ENCODE measurements at regions not wholly inside any gene's neighbourhood (a gene's known extent, or its start where the extent isn't known, plus 50 kb on each side); places are given as distances from the start of the nearest gene placed in this dataset.
"Not testable (repeated sequence)": the region's sequence is repeated elsewhere in the genome, so short reads cannot be mapped to it uniquely, and the experiment has no call there.

DNA sequence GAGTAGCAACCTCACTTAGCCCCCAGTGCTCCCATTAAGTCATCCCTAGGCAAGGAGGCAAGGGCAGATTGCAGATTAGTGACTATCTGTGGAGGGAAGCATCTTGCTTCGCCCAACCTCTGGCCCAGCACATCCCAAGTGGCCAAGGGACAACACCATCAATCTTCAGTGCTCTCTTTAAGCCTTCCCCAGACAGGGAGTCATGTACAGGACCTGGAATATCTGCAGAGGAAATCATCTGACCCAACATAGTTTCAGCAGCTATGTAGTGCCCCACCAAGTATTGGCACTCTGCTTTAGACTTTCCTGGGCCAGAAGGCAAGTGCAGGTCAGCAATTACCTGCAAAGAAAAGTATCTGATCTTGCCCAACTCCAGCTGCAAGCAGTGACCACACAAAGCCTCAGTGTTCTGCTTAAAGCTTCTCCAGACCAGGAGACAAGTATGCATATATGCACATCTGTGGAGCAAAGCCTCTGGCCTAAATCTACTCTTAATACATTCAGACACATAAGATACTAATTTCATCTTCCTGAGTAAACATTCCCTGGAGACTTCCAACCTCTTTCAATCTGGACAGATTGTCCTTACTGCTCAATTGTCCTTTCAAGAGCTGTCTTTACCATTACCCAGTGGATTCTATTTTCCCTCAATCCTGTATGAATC lies 224.8 kb upstream of the VLDLR start:
- DNase-seq, result no peak

DNA sequence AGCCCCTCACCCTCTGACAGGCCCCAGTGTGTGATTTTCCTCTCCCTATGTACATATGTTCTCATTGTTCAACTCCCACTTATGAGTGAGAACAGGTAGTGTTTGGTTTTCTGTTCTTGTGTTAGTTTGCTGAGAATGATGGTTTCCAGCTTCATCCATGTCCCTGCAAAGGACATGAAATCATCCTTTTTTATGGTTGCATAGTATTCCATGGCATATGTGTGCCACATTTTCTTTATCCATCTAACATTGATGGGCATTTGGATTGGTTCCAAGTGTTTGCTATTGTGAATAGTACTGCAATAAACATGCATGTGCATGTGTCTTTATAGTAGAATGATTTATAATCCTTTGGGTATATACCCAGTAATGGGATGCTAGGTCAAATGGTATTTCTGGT lies 223.7 kb upstream of the VLDLR start:
- not testable (repeated sequence) for DNase-seq

DNA sequence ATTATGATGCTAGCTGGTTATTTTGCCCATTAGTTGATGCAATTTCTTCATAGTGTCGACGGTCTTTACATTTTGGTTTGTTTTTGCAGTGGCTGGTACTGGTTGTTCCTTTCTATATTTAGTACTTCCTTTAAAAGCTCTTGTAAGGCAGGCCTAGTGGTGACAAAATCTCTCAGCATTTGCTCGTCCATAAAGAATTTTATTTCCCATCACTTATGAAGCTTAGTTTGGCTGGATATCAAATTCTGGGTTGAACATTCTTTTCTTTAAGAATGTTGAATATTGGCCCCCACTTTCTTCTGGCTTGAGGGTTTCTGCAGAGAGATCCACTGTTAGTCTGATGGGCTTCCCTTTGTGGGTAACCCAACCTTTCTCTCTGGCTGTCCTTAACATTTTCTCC lies 219.8 kb upstream of the VLDLR start:
- DNase-seq, result not testable (repeated sequence)

DNA sequence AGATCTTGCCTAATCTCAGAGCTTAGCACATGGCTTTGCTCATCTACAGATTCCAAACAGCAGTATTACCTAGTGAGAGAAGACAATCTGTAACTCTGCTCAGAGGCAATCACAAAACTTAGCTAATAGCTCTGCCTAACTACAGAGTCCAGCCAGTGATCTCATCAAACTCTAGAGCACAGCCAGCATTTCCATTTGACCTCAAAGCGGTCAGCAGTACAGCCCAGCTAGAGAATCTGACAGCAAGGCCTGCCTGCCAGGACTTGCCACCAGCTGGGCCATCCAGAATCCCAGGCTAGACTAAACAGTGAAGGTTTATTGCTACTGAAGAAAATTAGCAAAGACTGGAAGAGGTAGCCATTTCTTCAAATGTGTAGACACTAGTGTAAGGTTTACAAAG lies 217.9 kb upstream of the VLDLR start:
- no peak for DNase-seq

DNA sequence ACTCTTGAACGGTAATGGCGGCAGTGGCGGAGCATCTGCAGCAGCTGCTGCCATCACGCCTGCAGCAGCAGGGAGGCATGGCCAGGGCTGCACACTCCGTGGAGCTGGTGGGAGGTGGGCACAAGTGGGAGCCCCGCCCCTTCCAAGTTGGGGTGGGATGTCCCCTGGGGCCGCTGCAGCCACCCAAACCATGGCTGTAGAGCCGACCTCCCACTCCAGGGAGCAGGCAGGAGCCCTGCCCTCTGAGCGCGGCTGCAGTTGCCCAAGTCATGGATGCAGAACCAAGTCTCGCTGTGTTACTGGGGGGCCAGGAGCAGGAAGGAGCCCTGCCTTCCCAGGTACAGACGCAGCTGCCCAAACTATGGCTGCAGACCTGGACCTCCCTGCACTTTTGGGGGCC lies 215.3 kb upstream of the VLDLR start:
- no peak for DNase-seq

DNA sequence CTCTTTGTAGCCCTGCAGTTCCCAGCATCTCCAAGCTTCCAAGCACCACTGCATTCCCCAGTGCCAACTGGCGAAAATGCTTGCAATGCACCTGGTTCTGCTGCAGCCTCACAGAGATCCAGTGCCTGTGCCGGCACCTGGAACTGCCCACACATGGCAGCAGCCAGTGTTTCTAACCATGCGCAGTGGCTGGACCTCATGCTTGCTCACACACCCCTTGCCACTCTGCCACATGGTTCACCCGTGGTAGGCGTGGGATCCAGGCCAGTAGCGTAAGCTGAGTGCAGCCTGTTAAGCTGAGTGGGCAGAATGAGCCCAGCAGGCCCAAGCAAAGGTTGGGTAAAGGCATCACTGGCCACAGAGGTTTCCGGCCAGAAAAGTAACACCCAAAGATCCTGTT lies 214.1 kb upstream of the VLDLR start:
- DNase-seq, result no peak

DNA sequence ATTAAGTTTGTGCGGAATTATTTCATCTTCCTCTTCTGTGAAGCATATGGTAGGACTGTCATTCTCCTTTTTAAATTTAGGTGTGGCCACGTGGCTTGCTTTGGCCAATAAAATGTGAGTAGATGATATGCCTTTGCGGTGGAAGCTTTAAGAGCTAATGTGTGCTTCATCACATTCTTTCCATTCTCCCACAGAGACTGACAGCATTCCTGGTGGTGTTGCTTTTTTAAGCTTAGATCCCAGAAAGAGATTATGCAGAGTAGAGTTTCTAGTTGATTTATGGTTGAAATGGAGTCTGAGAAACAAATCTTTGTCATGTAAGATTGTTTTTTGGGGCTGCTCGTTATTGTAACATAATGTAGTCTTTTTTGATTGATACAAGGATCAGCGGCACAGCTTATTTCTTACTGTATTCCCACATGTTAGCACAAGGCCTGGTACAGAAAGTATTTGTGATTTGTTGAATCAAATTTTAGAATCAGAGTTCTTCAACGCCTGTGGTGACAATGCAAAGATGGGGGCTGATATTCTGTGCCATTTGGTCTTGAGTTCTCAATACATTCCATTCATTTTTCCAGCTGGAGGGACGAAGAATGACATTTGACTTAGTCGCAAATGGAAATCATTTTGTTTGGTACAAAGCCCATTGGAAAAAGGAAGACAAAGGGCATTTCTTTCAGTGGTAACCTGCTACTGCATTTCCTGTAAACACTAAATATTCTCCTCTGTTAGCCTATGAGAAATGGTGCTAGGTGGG lies 209.9 kb upstream of the VLDLR start:
- no peak for DNase-seq

DNA sequence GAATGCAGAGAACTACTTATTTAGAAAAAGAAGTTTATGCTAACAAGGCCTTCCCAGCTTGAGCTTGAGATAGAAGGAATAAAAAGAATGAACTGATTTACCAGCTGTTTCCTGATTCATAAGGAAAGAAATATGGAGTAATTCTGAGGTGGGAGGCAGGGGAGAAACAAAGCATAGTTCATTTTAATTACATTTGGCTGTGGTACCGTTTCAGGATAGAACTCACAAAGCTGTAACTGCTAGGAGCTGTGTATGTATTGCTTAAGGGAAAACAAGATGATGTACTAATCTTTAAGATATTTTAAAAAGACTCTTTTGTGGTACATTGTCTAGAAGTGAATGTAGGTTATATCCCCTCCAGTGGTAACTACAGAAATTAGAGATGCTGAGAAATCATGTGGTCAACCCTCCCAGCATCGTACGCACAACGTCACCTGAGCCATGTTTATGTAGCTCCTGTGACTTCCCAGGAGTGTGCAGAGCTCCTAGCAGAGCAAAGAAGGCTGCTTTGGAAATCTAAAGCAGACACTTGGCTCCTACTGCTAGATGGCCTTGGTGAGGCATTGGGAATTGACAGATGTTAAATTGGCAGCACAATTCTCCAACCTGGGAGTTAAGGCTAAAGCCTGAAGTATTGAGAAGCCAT lies 208.3 kb upstream of the VLDLR start:
- no peak for DNase-seq

DNA sequence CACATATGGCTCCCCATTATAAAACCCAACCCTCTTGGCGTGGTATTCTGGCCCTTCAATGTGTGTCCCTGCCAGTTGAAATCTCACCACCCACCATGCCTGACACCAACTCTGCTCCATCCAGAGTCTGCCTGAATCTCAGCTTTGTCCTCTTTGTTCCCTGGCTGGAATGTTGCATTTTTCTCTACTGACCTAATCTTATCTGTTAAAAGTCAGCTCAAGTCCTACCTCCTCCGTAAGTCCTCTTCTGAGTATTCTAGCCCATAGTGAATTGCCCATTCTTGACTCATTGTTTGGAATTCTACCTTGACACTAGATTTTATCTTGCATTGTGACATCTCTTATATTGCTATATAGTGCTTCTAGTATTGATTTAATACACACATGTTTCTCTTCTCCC lies 207.1 kb upstream of the VLDLR start:
- DNase-seq, result no peak

DNA sequence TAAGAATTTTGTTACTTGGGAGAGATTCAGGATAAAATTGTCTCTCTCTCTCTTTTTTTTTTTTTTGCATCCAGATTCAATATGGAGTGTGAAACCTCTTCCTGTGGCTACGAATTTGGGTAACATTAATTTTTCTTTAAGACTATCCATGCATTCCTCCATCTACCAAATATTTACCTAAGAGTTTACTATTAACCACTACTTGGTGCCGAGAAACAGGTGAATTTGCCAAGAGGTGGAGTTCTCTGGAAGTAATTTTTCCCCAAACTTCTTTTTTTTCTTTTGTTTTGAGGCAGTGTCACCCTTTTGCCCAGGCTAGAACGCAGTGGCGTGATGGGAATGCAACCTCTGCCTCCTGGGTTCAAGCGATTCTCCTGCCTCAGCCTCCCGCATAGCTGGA lies 206.3 kb upstream of the VLDLR start:
- no peak for DNase-seq

DNA sequence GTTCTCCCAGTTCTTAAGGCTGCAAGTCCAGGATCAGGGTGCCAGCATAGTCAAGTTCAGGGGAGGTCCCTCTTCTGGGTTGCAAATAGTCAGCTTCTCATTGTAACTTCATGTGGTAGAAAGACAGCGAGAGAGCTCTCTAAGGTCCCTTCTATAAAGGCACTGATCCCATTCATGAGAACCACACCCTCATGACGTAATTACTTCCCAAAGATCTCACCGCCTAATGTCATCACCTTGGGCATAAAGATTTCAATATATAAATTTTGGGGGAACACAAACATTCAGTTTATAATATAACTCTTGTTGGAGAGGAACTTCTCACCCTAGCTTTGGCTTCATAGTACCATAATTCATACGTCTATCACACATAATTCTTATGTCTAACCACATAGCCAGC lies 203.9 kb upstream of the VLDLR start:
- DNase-seq, result no peak

DNA sequence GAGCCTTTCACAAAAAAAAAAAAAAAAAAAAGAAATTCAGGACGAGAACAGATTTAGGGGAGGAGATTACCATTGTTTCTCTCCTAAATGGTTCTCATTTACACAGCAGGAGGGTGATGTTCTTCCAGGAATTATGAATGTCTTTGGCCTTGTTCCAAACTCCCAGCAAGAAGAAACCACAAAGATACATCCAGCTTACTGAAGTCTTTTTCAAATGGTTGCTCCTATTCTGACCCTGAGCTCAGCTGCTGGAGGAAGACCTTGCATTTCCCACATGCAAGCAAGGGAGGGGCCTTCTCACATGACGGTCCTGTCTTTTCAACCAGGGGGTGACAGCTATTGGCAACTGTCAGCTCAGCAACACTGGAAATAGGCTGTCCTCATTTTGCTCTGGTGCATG lies 203.0 kb upstream of the VLDLR start:
- DNase-seq, result peak; percentile 90

DNA sequence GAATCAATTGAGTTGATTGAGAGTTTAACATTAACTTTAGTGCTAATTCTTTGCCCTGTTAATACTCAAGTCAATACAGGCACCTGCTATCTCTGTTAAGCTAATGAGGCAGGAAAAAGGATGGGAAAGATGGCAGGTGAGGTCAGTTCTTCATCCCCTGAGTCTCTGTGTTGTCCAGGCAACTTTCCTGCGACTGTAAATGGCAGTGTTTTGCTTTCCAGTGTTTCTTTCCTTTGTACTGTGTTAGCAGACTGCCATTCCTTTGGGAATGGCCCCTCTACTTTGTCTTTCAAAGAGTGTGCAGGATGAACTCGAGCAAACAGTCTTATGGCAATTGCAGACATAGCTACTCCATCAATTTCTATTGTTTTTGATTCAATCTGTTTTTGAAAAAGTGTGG lies 202.2 kb upstream of the VLDLR start:
- no peak for DNase-seq

DNA sequence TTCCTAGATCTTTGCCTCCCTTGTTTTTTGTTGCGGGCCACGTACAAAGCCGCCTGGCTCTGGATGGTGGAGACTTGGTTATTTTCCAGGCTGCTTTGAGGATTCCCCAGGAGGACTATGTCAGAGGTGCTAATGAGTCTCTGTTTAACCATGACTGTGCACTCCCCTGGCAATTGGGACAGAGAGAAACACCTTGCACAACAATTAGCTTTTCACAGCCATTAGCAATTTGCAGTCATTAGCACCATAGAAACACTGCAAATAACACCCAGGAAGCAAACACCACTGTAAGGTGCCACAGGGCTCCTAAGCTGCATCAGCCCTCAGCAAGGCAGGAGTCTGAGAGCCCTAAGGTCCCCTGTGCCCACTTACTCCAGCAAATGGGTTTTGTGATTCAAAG lies 201.0 kb upstream of the VLDLR start:
- no peak for DNase-seq

DNA sequence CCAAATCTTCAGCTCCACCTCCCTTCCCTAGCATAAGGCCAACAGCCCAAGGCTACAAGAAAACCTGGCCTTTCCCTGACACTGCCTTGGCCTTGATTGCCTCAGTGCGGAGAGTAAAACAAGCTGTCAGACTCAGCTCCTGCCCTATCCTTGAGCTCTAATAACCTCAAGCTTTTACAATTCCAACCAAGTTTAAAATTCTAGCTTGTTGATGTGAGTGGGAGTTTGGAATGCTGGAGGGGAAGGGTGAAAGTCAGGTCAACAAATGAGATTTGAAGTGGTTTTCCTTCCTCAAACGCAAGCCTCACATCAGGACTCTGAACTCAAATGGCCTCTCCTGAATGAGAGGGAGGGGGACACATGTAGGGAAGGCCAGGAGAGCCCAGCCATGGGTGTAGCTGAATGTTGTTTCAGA lies 197.0 kb upstream of the VLDLR start:
- peak; percentile 13 for DNase-seq

DNA sequence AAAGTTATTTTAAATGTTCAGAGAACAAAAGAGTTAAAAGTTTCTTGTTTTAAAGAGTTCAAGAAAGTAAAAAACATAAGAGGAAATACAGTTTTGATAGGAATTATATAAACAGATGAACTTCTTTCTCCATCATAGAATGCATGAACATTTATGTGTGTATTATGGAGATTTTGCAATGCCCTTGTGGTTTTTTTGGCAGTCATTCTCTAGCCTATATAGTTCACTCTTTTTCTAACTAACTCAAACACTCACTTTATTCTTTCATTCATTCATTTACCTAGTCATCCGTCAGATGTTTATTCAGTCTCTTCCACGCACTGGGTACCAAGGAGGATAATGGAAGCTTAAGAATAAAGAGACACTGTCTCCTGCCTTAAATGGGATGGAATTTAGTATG lies 195.9 kb upstream of the VLDLR start:
- no peak for DNase-seq

DNA sequence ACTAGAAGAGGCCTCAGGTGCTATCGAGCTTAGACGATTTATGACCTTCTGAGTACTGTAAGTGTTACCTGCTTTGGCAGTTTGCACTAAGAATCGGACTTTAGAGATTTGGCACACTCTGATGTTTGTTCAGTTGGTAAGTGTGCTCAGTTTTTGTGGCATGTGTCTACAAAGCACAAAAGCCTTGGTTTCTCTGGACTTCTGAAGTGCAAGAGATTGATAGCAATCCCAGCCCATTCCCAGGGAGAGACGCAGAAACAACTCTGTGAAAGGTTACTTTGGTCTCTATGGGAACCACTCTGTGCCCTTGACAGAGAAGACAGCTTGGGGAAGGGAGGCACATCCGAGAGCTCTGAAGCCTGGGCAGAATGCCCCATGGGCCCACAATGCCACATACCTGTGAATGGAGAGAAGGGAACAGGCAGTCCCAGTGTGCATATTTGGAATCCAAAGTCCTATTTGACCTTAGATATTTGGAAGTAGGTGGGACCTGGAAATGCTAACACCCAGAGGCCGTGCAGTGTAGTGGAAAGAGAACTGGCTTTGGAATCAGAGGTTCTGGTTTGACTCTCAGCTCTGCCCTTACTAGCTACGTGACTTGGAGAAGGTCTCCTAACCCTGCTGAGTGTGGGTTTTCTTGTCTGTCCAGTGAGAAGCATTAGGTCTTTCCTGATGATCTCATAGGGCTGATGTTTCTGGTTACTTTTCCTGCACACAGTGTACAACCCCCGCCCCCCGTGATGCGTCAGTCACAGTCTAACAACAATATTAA lies 194.3 kb upstream of the VLDLR start:
- DNase-seq, result peak; percentile 94

DNA sequence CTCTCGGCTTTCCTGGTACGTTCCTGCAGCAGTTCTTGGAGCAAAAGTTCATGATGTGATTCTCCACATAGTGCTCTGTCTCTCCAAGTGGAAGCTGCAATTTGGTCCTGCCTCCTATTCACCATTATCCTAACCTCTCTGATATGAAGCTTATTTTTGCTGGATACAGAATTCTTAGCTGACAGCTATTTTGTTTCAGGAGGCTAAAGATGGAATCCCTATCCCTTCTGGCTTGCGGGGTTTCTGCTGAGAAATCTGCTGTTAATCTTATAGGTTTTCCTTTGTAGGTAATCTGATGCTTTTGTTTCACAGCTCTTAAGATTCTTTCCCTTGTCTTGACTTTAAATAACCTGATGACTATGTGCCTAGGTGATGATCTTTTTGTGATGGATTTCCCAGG lies 181.6 kb upstream of the VLDLR start:
- DNase-seq, result no peak

DNA sequence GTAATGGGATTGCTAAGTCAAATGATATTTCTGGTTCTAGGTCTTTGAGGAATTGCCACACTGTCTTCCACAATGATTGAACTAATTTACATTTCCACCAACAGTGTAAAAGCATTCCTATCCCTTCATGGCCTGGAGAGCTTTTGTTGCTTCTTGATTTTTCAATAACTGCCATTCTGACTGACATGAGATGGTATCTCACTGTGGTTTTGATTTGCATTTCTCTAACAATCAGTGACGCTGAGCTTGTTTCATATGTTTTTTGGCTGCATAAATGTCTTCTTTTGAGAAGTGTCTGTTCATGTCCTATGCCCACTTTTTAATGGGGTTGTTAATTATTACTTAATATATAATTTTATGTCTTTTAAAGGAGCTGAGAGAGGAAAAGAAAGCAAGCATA lies 177.7 kb upstream of the VLDLR start:
- not testable (repeated sequence) for DNase-seq

DNA sequence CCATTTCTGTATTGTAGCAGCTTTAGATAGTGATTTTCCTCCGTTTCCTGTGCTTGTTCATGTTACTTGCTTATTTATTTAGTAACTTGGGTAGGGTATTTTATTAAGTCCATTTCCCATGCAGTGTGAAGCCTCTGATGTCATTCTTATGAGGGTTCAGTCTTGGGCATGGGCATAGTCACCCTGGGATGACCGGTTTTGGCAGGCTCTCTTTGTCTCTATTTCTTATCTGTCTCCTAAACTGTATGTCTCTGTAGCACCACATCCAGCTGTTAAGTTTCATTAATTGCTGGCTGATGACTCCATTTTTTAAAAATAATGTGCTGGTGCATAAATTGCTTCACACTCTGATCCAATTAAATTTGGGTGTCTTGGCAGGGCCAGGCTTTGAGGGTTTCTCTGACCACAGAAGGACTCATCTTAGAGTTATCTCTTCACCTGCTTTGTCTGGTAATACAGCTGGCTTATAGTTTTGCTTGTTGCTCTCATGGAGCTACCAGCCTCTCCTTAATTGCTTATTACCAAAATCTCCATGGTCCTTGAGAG lies 173.3 kb upstream of the VLDLR start:
- no peak for DNase-seq

DNA sequence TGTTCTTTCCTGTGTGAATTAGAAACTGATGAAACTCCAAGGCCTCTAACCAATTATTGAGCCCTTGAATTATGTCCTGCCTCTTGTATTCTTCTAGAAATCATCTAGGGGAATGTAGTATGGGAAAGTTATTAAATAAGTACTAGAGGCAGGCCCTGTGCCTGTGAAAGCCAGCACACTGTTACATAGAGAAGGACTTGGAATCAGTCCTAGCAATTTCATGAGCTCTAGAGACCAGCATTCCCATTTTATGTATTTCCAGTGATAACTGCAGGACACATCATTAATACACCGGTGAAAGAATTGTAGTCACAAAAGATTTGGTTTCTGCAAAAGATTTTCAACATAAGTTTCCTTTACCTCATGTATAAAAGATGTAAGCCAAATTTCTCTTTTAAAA lies 168.5 kb upstream of the VLDLR start:
- no peak for DNase-seq

DNA sequence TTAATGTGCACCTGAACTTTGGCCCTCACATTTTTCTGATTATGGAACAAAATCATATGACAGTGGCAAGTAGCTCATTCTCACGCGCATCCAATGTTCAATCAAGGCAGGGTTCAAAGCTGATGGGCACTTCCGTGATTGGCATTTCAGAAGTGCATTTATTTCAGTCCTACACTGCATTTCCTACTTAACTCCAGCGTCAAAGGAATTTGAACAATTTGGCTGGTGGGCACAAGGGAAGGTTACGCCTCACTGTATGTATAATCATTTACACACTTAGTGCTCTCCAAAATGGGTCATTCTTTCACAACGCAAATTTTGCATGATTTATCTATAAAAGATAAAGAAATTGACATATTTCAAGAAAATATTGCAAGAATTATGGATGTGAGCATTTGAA lies 167.9 kb upstream of the VLDLR start:
- no peak for DNase-seq

DNA sequence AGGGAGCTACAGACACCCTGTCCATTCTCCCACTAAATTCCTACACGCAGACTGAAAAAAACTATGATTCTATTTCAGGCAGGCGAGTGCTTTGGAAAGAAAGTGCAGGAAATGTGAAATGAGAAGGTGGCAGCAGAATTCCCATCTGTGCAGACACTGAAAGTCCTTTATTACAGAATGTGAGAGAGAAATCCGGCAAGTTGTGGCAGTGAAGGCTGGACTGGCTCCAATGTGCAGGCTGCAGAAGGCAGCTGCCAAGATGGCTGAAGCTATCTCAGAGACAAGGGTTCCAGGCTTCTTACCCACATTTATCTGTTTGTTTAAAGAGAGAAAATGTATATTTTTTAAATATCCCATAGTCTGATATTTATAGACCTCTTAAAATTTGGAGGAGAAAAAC lies 161.8 kb upstream of the VLDLR start:
- DNase-seq, result no peak

Data from DMS79 treated with DMSO at 0.1 percent for 48 hours (cell line).